Fibroblast of lung (primary cell): ENCODE measurements at regions not wholly inside any gene's neighbourhood (a gene's known extent, or its start where the extent isn't known, plus 50 kb on each side); places are given as distances from the start of the nearest gene placed in this dataset.

Experiments
- DNase-seq, 2 donors: peaks; one replicate each; pipeline versions ENCODE4 v3.0.0 to v3.0.0-alpha.2; 2010; ENCODE audit warnings: low read depth in 2 of 2
- H2AFZ ChIP-seq: 2 replicates; pipeline ENCODE4 v1.5.1; 2012; ENCODE audit warnings: low read length, control low read depth, inconsistent platforms
- H3K27ac ChIP-seq: 2 replicates; pipeline ENCODE4 v1.5.1; 2011; ENCODE audit warnings: low read length, control low read depth; ENCODE audit not compliant: insufficient read depth
- H3K27me3 ChIP-seq: 2 replicates; pipeline ENCODE4 v1.5.1; 2011; ENCODE audit warnings: mild to moderate bottlenecking, low read length; ENCODE audit not compliant: control insufficient read depth, insufficient read depth
- H3K36me3 ChIP-seq: 2 replicates; pipeline ENCODE4 v1.5.1; 2011; ENCODE audit warnings: low read length; ENCODE audit not compliant: control insufficient read depth, insufficient read depth
- H3K4me1 ChIP-seq: 2 replicates; pipeline ENCODE4 v1.5.1; 2011; ENCODE audit warnings: low read length; ENCODE audit not compliant: control insufficient read depth, insufficient read depth; ENCODE audit errors: extremely low read depth
- H3K4me2 ChIP-seq: 2 replicates; pipeline ENCODE4 v1.5.1; 2011; ENCODE audit warnings: low read length, control low read depth; ENCODE audit not compliant: insufficient read depth; ENCODE audit errors: extremely low read depth
- H3K4me3 ChIP-seq, 4 experiments: fragments of 200-600 bp in 1 of 4; sonication (generic) in 1 of 4; replicated peaks in 1 of 4; 2 replicates each; pipeline ENCODE4 v1.5.1; 2011 to 2016; ENCODE audit warnings: low read length in 4 of 4, low read depth in 3 of 4, mild to moderate bottlenecking in 3 of 4, control low read depth in 2 of 4, inconsistent platforms in 1 of 4, mixed read lengths in 1 of 4; ENCODE audit not compliant: insufficient read depth in 1 of 4; ENCODE audit errors: control extremely low read depth in 1 of 4
- H3K79me2 ChIP-seq: 2 replicates; pipeline ENCODE4 v1.5.1; 2012; ENCODE audit warnings: mild to moderate bottlenecking, low read length, inconsistent platforms; ENCODE audit not compliant: control insufficient read depth, insufficient read depth
- H3K9ac ChIP-seq: 2 replicates; pipeline ENCODE4 v1.5.1; 2011; ENCODE audit warnings: mild to moderate bottlenecking, low read length, control low read depth; ENCODE audit not compliant: insufficient read depth
- H3K9me3 ChIP-seq: 2 replicates; pipeline ENCODE4 v1.5.1; 2012; ENCODE audit warnings: low read depth, low read length; ENCODE audit not compliant: control insufficient read depth, insufficient read depth
- H4K20me1 ChIP-seq: 2 replicates; pipeline ENCODE4 v1.5.1; 2011; ENCODE audit warnings: low read length; ENCODE audit not compliant: control insufficient read depth, insufficient read depth; ENCODE audit errors: extremely low read depth
- EZH2 ChIP-seq: IDR thresholded peaks from 2 replicates; pipeline ENCODE4 v1.5.1; 2012; ENCODE audit warnings: low read length, control low read depth, mild to moderate bottlenecking; ENCODE audit errors: missing control alignments
- TF ChIP-seq, protein P1 (sequence below), 2 donors: IDR thresholded peaks in 1 of 2; conservative IDR thresholded peaks in 1 of 2; 1 replicate in 1 of 2; 2 replicates in 1 of 2; pipeline ENCODE4 v1.5.1; 2011 to 2012; ENCODE audit warnings: low read length in 2 of 2, control low read depth in 1 of 2, inconsistent platforms in 1 of 2, low read depth in 1 of 2, mild to moderate bottlenecking in 1 of 2

DNA sequence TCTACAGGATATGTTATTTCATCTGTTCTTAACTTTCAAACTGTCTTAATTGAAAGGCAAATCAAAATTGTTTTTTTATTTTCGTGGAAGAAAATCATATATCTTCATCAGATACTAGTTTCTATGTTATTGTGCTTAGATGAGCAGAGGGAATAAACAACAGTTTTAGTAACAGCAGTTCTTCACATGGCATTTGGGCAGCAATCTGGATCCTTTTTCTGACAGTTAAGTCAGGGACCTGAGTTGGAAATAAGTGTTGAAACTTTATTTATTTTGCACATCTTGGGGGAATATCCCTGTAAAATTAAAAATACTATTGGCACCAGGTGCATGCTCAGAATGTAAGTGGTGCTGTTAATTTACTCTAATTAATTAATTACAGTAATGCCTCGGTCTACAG lies 296.3 kb downstream of the GPAM start:
- no peaks in the 10 kb centered on the region for H3K36me3 ChIP-seq
- no peak for DNase-seq
- no peaks in the 10 kb centered on the region for H4K20me1 ChIP-seq
- H3K27ac ChIP-seq = no peak overlapping the region
- no peaks in the 10 kb centered on the region for H3K9me3 ChIP-seq
- no peaks in the 10 kb centered on the region for H3K27me3 ChIP-seq
- no peak overlapping the region for H3K4me2 ChIP-seq
- no peaks in the 10 kb centered on the region for H3K79me2 ChIP-seq
- H3K4me3 ChIP-seq = no peak overlapping the region
- no peak overlapping the region for H2AFZ ChIP-seq
- no peaks in the 10 kb centered on the region for H3K4me1 ChIP-seq
- H3K9ac ChIP-seq = no peak overlapping the region
- no peak for TF ChIP-seq EZH2
- TF ChIP-seq, protein P1, sequence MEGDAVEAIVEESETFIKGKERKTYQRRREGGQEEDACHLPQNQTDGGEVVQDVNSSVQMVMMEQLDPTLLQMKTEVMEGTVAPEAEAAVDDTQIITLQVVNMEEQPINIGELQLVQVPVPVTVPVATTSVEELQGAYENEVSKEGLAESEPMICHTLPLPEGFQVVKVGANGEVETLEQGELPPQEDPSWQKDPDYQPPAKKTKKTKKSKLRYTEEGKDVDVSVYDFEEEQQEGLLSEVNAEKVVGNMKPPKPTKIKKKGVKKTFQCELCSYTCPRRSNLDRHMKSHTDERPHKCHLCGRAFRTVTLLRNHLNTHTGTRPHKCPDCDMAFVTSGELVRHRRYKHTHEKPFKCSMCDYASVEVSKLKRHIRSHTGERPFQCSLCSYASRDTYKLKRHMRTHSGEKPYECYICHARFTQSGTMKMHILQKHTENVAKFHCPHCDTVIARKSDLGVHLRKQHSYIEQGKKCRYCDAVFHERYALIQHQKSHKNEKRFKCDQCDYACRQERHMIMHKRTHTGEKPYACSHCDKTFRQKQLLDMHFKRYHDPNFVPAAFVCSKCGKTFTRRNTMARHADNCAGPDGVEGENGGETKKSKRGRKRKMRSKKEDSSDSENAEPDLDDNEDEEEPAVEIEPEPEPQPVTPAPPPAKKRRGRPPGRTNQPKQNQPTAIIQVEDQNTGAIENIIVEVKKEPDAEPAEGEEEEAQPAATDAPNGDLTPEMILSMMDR (conservative IDR thresholded peaks at IDR 0.05 in 1 of 2, IDR thresholded peaks at IDR 0.05 in 1 of 2; ENCODE audit: low read depth in 1 of 2, low read length in 2 of 2) = no peak

DNA sequence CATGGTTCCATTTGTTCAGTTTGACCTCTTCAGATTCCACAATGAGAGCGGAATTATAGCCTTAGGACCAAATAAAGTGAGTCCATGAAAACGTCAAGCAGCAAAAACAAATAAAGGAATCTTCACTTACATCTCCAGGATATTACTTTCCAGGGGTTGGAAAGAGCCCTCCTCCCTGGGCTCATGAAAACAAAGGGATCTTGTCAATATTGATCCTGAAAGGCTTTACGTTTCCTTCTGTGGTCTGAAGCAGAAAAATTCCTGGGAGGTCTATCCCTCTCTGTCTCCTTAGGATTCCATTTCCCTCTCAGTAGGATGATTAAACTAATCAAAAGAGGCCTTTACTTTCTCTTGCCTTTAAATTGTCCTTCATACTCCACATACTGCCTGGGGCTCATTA lies 293.5 kb downstream of the GPAM start:
- H3K4me2 ChIP-seq = no peak overlapping the region
- no peaks in the 10 kb centered on the region for H4K20me1 ChIP-seq
- no peak for TF ChIP-seq EZH2
- TF ChIP-seq, protein P1 (conservative IDR thresholded peaks at IDR 0.05 in 1 of 2, IDR thresholded peaks at IDR 0.05 in 1 of 2; ENCODE audit: low read depth in 1 of 2, low read length in 2 of 2) = no peak

DNA sequence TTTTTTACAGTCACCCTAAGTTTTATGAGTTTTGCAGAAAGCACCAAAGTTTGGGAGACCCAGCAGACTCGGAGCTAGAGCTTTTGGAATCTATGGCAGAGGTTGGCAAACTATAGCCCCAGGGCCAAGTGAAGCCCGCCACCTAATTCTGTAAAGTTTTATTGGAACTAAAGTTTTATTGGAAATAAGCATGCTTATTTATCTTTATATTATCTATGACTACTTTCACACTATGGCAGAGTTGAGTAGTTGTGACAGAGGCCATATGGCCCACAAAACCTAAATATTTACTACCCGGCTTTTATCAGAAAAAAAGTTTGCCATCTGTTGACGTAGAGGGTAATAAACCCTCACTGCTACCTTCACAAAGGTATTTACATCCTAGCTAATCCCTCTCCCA lies 267.6 kb downstream of the GPAM start:
- Histone ChIP-seq H3K27ac (no peak overlapping the region), H4K20me1 (no peaks in the 10 kb centered on the region), H3K9ac (no peak overlapping the region), H3K79me2 (no peaks in the 10 kb centered on the region), H3K4me1 (no peaks in the 10 kb centered on the region), H3K9me3 (no peaks in the 10 kb centered on the region), H2AFZ (no peak overlapping the region), H3K36me3 (no peaks in the 10 kb centered on the region), H3K27me3 (no peaks in the 10 kb centered on the region), H3K4me3 (no peak overlapping the region), H3K4me2 (no peak overlapping the region)
- TF ChIP-seq EZH2 = no peak
- TF ChIP-seq, protein P1 (conservative IDR thresholded peaks at IDR 0.05 in 1 of 2, IDR thresholded peaks at IDR 0.05 in 1 of 2; ENCODE audit: low read depth in 1 of 2, low read length in 2 of 2) = no peak
- DNase-seq = no peak

More for the DNA sequence above, 293.5 kb downstream of the GPAM start:
- Histone ChIP-seq H2AFZ (no peak overlapping the region), H3K4me1 (no peaks in the 10 kb centered on the region), H3K4me3 (no peak overlapping the region), H3K79me2 (no peaks in the 10 kb centered on the region), H3K9ac (no peak overlapping the region), H3K27me3 (no peaks in the 10 kb centered on the region), H3K36me3 (no peaks in the 10 kb centered on the region), H3K27ac (no peak overlapping the region), H3K9me3 (no peaks in the 10 kb centered on the region)
- DNase-seq = no peak
